Nephron (organoid): ENCODE measurements at regions not wholly inside any gene's neighbourhood (a gene's known extent, or its start where the extent isn't known, plus 50 kb on each side); places are given as distances from the start of the nearest gene placed in this dataset.

ENCODE experiments used
- H3K27ac Mint-ChIP-seq, 3 experiments: 2 replicates each; pipeline ENCODE4 v1.8.0; 2020; ENCODE audit warnings: mixed read lengths in 3 of 3, mild to moderate bottlenecking in 2 of 3, moderate library complexity in 1 of 3
- H3K27me3 Mint-ChIP-seq: 2 replicates; pipeline ENCODE4 v1.8.0; 2021; ENCODE audit warnings: low read depth, mild to moderate bottlenecking, moderate library complexity, mixed read lengths
- H3K36me3 Mint-ChIP-seq: 2 replicates; pipeline ENCODE4 v1.8.0; 2020; ENCODE audit warnings: low read depth, mixed read lengths
- H3K4me1 Mint-ChIP-seq: 2 replicates; pipeline ENCODE4 v1.8.0; 2020; ENCODE audit warnings: mixed read lengths
- H3K4me3 Mint-ChIP-seq, 3 experiments: 2 replicates each; pipeline ENCODE4 v1.8.0; 2020; ENCODE audit warnings: mild to moderate bottlenecking in 3 of 3, mixed read lengths in 3 of 3, moderate library complexity in 2 of 3
- H3K9me3 Mint-ChIP-seq: 2 replicates; pipeline ENCODE4 v1.8.0; 2020; ENCODE audit warnings: mixed read lengths
- CTCF ChIP-seq, 3 experiments: fragments of 200-600 bp; sonication (generic); IDR thresholded peaks; one replicate each; pipeline ENCODE4 v1.5.0; 2021; ENCODE audit warnings: antibody characterized with exemption in 3 of 3; ENCODE audit not compliant: unreplicated experiment in 3 of 3

- TF ChIP-seq CTCF (IDR thresholded peaks at IDR 0.05; ENCODE audit: unreplicated experiment in 3 of 3), result no peak
- no peaks in the 10 kb centered on the region for H3K9me3 Mint-ChIP-seq
- no peaks in the 10 kb centered on the region for H3K4me1 Mint-ChIP-seq
- no peaks in the 10 kb centered on the region for H3K36me3 Mint-ChIP-seq
- H3K4me3 Mint-ChIP-seq, result no peak overlapping the region
- H3K27ac Mint-ChIP-seq, result no peak overlapping the region
- H3K27me3 Mint-ChIP-seq, result peaks cover 8% of the 10 kb centered on the region
These were observed 273.7 kb downstream of the GLRX3 start for GRCh38 chr10:130409931-130410330.

DNA sequence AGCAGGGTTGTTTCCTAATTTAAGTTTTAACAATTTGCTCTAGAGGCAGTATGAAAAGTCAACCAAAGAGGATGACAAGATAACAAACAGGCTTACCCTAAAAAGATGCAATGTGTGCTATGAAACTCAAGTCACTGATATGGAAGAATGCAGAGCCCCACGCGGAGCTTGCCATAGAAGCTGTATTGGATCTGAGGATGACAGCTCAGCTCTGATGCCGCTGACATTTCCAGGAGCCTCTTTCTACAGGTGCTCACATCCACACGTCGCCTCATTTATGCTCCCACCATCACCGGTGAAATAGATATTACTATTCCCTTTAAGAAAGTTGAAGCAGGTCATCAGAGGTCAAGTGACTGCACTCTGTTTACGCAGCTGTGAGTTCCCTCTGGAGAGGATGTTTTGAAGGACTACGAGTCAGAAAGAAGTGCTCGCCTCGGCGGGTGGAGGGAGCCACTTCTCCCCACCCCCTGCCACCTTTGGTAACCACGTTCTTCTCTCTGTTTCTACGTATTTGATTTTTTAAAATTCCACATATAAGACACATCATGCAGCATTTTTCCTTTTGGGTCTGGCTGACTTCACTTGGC lies 275.4 kb downstream of the GLRX3 start:
- peaks cover 10% of the 10 kb centered on the region for H3K27me3 Mint-ChIP-seq
- TF ChIP-seq CTCF (IDR thresholded peaks at IDR 0.05; ENCODE audit: unreplicated experiment in 3 of 3), result no peak
- no peak overlapping the region for H3K27ac Mint-ChIP-seq
- no peak overlapping the region for H3K4me3 Mint-ChIP-seq
- H3K36me3 Mint-ChIP-seq, result no peaks in the 10 kb centered on the region
- H3K9me3 Mint-ChIP-seq, result peaks cover 10% of the 10 kb centered on the region
- no peaks in the 10 kb centered on the region for H3K4me1 Mint-ChIP-seq

GRCh38 chr10:130412317-130412716 lies 276.1 kb downstream of the GLRX3 start:
- H3K4me3 Mint-ChIP-seq, result no peak overlapping the region
- peaks cover 12% of the 10 kb centered on the region for H3K27me3 Mint-ChIP-seq
- no peak for TF ChIP-seq CTCF (IDR thresholded peaks at IDR 0.05; ENCODE audit: unreplicated experiment in 3 of 3)
- H3K27ac Mint-ChIP-seq, result no peak overlapping the region
- H3K4me1 Mint-ChIP-seq, result no peaks in the 10 kb centered on the region
- H3K36me3 Mint-ChIP-seq, result no peaks in the 10 kb centered on the region
- H3K9me3 Mint-ChIP-seq, result peaks cover 11% of the 10 kb centered on the region

DNA sequence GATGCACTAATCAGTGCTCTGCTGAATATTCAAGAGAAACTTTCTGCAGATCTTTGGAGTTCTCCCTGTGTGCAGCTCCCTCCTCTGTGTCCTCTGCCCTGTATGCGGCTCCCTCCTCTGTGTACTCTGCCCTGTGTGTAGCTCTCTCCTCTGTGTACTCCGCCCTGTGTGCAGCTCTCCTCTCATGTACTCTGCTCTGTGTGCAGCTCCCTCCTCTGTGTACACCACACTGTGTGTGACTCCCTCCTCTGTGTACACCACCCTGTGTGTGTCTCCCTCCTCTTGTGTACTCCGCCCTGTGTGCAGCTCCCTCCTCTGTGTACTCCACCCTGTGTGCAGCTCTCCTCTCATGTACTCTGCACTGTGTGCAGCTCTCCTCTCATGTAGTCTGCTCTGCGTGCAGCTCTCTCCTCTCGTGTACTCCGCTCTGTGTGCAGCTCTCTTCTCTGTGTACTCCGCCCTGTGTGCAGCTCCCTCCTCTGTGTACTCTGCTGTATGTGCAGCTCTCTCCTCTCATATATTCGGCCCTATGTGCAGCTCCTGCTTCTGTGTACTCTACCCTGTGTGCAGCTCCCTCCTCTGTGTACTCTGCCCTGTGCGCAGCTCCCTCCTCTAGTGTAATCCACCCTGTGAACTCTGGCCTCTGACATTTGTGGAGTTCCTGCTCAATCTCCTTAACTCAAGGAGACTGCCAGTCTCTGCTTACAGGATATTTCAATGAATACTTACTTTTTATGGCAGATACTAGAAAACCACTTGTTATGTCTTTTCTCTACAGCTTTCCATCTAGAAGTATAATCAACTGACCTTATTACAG lies 280.4 kb downstream of the GLRX3 start:
- peaks cover 11% of the 10 kb centered on the region for H3K9me3 Mint-ChIP-seq
- no peaks in the 10 kb centered on the region for H3K4me1 Mint-ChIP-seq
- H3K27ac Mint-ChIP-seq, result no peak overlapping the region
- H3K4me3 Mint-ChIP-seq, result no peak overlapping the region
- TF ChIP-seq CTCF (IDR thresholded peaks at IDR 0.05; ENCODE audit: unreplicated experiment in 3 of 3), result no peak
- peaks cover 7% of the 10 kb centered on the region for H3K27me3 Mint-ChIP-seq
- no peaks in the 10 kb centered on the region for H3K36me3 Mint-ChIP-seq

- peaks cover 11% of the 10 kb centered on the region for H3K9me3 Mint-ChIP-seq
- no peaks in the 10 kb centered on the region for H3K36me3 Mint-ChIP-seq
- no peaks in the 10 kb centered on the region for H3K4me1 Mint-ChIP-seq
- no peak overlapping the region for H3K4me3 Mint-ChIP-seq
- H3K27me3 Mint-ChIP-seq, result peaks cover 9% of the 10 kb centered on the region
- no peak overlapping the region for H3K27ac Mint-ChIP-seq
- no peak for TF ChIP-seq CTCF (IDR thresholded peaks at IDR 0.05; ENCODE audit: unreplicated experiment in 3 of 3)
These were observed 282.5 kb downstream of the GLRX3 start for GRCh38 chr10:130418731-130419130.

GRCh38 chr10:130421909-130422308 lies 285.7 kb downstream of the GLRX3 start:
- H3K27ac Mint-ChIP-seq, result no peak overlapping the region
- H3K9me3 Mint-ChIP-seq, result no peaks in the 10 kb centered on the region
- no peaks in the 10 kb centered on the region for H3K36me3 Mint-ChIP-seq
- H3K27me3 Mint-ChIP-seq, result peaks cover 5% of the 10 kb centered on the region
- no peaks in the 10 kb centered on the region for H3K4me1 Mint-ChIP-seq
- no peak overlapping the region for H3K4me3 Mint-ChIP-seq
- no peak for TF ChIP-seq CTCF (IDR thresholded peaks at IDR 0.05; ENCODE audit: unreplicated experiment in 3 of 3)
